ENCODE measurements at regions not wholly inside any gene's neighbourhood (a gene's known extent, or its start where the extent isn't known, plus 50 kb on each side); places are given as distances from the start of the nearest gene placed in this dataset.

- no peaks in the 10 kb centered on the region for H3K4me1 Mint-ChIP-seq
- Histone ChIP-seq H2AFZ (ENCODE audit: insufficient read depth, low read depth, low read length, poor library complexity, severe bottlenecking) (no peak overlapping the region), H3K4me3 (replicated peaks in 1 of 3; ENCODE audit: low read depth in 2 of 3, low read length in 3 of 3) (no peak overlapping the region), H3K27me3 (ENCODE audit: control insufficient read depth in 2 of 2, insufficient read depth in 2 of 2, low read length in 2 of 2) (no peaks in the 10 kb centered on the region), H3K79me2 (ENCODE audit: insufficient read depth, low read length) (no peaks in the 10 kb centered on the region), H3K9ac (ENCODE audit: insufficient read depth, low read length, poor library complexity, severe bottlenecking) (no peak overlapping the region), H3K27ac (ENCODE audit: low read depth in 1 of 2, low read length in 2 of 2) (no peak overlapping the region), H3K4me2 (replicated peaks; ENCODE audit: extremely low read depth, low read length, poor library complexity, severe bottlenecking) (no peak overlapping the region), H3K9me3 (replicated peaks in 1 of 2; ENCODE audit: control insufficient read depth in 1 of 2, insufficient read depth in 1 of 2, low read length in 2 of 2) (no peaks in the 10 kb centered on the region), H4K20me1 (ENCODE audit: insufficient read depth, low read length) (no peaks in the 10 kb centered on the region), H3K36me3 (replicated peaks in 1 of 2; ENCODE audit: control insufficient read depth in 1 of 2, insufficient read depth in 2 of 2, low read length in 2 of 2) (no peaks in the 10 kb centered on the region), H3K4me1 (ENCODE audit: control insufficient read depth in 1 of 2, insufficient read depth in 2 of 2, low read length in 2 of 2) (no peaks in the 10 kb centered on the region)
- no peak for TF ChIP-seq CTCF (IDR thresholded peaks at IDR 0.05)
- no peaks in the 10 kb centered on the region for H3K36me3 Mint-ChIP-seq
- WGBS (ENCODE audit: insufficient coverage), result 100% methylated on average over 1 of the region's 1 CpG
- intact Hi-C loops (cut with micrococcal nuclease), result no loop called here
- peaks cover 0 to 4% (median 0%) of the 10 kb centered on the region in 3 donors for H3K27me3 Mint-ChIP-seq (ENCODE audit: low read depth in 3 of 3)
- H3K27ac Mint-ChIP-seq, result no peak overlapping the region
- no peak overlapping the region for H3K4me3 Mint-ChIP-seq
- DNase-seq, result no peak
- H3K9me3 Mint-ChIP-seq, result peaks cover 0 to 3% (median 0%) of the 10 kb centered on the region in 7 donors
Measured at GRCh38 chr5:36755920-36756488, 120.6 kb upstream of the NIPBL start.

- Histone ChIP-seq H3K4me1 (ENCODE audit: control insufficient read depth in 1 of 2, insufficient read depth in 2 of 2, low read length in 2 of 2) (no peaks in the 10 kb centered on the region), H3K4me3 (replicated peaks in 1 of 3; ENCODE audit: low read depth in 2 of 3, low read length in 3 of 3) (no peak overlapping the region), H4K20me1 (ENCODE audit: insufficient read depth, low read length) (no peaks in the 10 kb centered on the region), H3K27ac (ENCODE audit: low read depth in 1 of 2, low read length in 2 of 2) (no peak overlapping the region), H3K9me3 (replicated peaks in 1 of 2; ENCODE audit: control insufficient read depth in 1 of 2, insufficient read depth in 1 of 2, low read length in 2 of 2) (no peaks in the 10 kb centered on the region), H3K79me2 (ENCODE audit: insufficient read depth, low read length) (no peaks in the 10 kb centered on the region), H2AFZ (ENCODE audit: insufficient read depth, low read depth, low read length, poor library complexity, severe bottlenecking) (no peak overlapping the region), H3K9ac (ENCODE audit: insufficient read depth, low read length, poor library complexity, severe bottlenecking) (no peak overlapping the region), H3K4me2 (replicated peaks; ENCODE audit: extremely low read depth, low read length, poor library complexity, severe bottlenecking) (no peak overlapping the region), H3K36me3 (replicated peaks in 1 of 2; ENCODE audit: control insufficient read depth in 1 of 2, insufficient read depth in 2 of 2, low read length in 2 of 2) (no peaks in the 10 kb centered on the region), H3K27me3 (ENCODE audit: control insufficient read depth in 2 of 2, insufficient read depth in 2 of 2, low read length in 2 of 2) (no peaks in the 10 kb centered on the region)
- H3K27ac Mint-ChIP-seq, result no peak overlapping the region
- no CpG with 5 or more reads among the region's 2 CpGs for WGBS (ENCODE audit: insufficient coverage)
- intact Hi-C loops (cut with micrococcal nuclease), result no loop called here
- no peak overlapping the region for H3K4me3 Mint-ChIP-seq
- no peaks in the 10 kb centered on the region for H3K4me1 Mint-ChIP-seq
- TF ChIP-seq CTCF (IDR thresholded peaks at IDR 0.05), result no peak
- no peaks in the 10 kb centered on the region for H3K36me3 Mint-ChIP-seq
- DNase-seq, result no peak
- H3K27me3 Mint-ChIP-seq (ENCODE audit: low read depth in 3 of 3), result peaks cover 0 to 4% (median 0%) of the 10 kb centered on the region in 3 donors
- H3K9me3 Mint-ChIP-seq, result peaks cover 0 to 3% (median 0%) of the 10 kb centered on the region in 7 donors
Measured at GRCh38 chr5:36756848-36757247, 119.7 kb upstream of the NIPBL start.
